ENCODE measurements at regions not wholly inside any gene's neighbourhood (a gene's known extent, or its start where the extent isn't known, plus 50 kb on each side); places are given as distances from the start of the nearest gene placed in this dataset.

DNA sequence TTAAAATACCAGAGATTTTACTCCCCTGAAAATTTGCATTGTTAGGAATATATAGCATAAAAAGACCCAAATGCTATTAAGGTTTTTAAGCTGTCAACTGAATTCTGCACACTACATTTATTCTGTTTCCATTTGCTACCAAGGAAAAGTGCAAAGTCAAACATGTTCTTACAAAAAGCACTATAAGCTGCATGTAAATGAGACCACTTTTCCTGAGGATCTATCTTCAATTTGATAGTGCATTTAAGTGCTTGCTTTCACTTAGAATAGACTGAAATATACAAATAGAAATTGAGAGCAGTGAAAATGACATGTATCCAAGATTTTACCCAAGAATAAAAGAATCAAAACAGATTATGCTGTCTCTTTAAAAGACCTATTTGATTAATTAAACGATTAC, 1216.2 kb downstream of the ROBO2 start:
- TF ChIP-seq, protein P1, sequence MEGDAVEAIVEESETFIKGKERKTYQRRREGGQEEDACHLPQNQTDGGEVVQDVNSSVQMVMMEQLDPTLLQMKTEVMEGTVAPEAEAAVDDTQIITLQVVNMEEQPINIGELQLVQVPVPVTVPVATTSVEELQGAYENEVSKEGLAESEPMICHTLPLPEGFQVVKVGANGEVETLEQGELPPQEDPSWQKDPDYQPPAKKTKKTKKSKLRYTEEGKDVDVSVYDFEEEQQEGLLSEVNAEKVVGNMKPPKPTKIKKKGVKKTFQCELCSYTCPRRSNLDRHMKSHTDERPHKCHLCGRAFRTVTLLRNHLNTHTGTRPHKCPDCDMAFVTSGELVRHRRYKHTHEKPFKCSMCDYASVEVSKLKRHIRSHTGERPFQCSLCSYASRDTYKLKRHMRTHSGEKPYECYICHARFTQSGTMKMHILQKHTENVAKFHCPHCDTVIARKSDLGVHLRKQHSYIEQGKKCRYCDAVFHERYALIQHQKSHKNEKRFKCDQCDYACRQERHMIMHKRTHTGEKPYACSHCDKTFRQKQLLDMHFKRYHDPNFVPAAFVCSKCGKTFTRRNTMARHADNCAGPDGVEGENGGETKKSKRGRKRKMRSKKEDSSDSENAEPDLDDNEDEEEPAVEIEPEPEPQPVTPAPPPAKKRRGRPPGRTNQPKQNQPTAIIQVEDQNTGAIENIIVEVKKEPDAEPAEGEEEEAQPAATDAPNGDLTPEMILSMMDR (IDR thresholded peaks at IDR 0.05) = no peak
- no peak for TF ChIP-seq POLR2A (IDR thresholded peaks at IDR 0.05)

All from esophagus squamous epithelium (tissue), 4 donors.